AG08395 (cell line): ENCODE measurements at regions not wholly inside any gene's neighbourhood (a gene's known extent, or its start where the extent isn't known, plus 50 kb on each side); places are given as distances from the start of the nearest gene placed in this dataset.

Experiments used
- DNase-seq: peaks from one replicate; pipeline ENCODE4 v3.0.0; 2012; ENCODE audit warnings: mixed read lengths, low spot score

- no peak for DNase-seq
Measured at GRCh38 chr5:53825926-53826325, 265.5 kb downstream of the NDUFS4 start.

GRCh38 chr5:53826504-53826903, 266.1 kb downstream of the NDUFS4 start:
- no peak for DNase-seq

- no peak for DNase-seq
Measured at GRCh38 chr5:53827211-53827651, 266.8 kb downstream of the NDUFS4 start.

GRCh38 chr5:53831496-53831895, 271.1 kb downstream of the NDUFS4 start:
- DNase-seq: no peak
